BLaER1 (cell line): ENCODE measurements at regions not wholly inside any gene's neighbourhood (a gene's known extent, or its start where the extent isn't known, plus 50 kb on each side); places are given as distances from the start of the nearest gene placed in this dataset.
"Not testable (repeated sequence)": the region's sequence is repeated elsewhere in the genome, so short reads cannot be mapped to it uniquely, and the experiment has no call there.

Experiments used
- H3K27ac ChIP-seq: shearing (Covaris generic); formaldehyde crosslinking; 2 replicates; pipeline ENCODE4 v1.8.1; 2022
- H3K27me3 ChIP-seq: shearing (Covaris generic); formaldehyde crosslinking; 2 replicates; pipeline ENCODE4 v1.8.1; 2022
- H3K36me3 ChIP-seq: shearing (Covaris generic); formaldehyde crosslinking; 2 replicates; pipeline ENCODE4 v1.8.1; 2022
- H3K4me1 ChIP-seq: shearing (Covaris generic); formaldehyde crosslinking; 2 replicates; pipeline ENCODE4 v1.8.1; 2022
- H3K4me2 ChIP-seq: shearing (Covaris generic); formaldehyde crosslinking; 2 replicates; pipeline ENCODE4 v1.8.1; 2022
- H3K4me3 ChIP-seq: shearing (Covaris generic); formaldehyde crosslinking; 2 replicates; pipeline ENCODE4 v1.8.1; 2022
- H3K9ac ChIP-seq: shearing (Covaris generic); formaldehyde crosslinking; 2 replicates; pipeline ENCODE4 v1.8.1; 2022
- H3K9me3 ChIP-seq: shearing (Covaris generic); formaldehyde crosslinking; 2 replicates; pipeline ENCODE4 v1.8.1; 2022
- H4K20me1 ChIP-seq: shearing (Covaris generic); formaldehyde crosslinking; 2 replicates; pipeline ENCODE4 v1.8.1; 2022
- Cebpa-rat ChIP-seq: shearing (Covaris generic); IDR thresholded peaks from 2 replicates; pipeline ENCODE4 v1.8.1; 2022

GRCh38 chr13:86906127-86906874, 764.9 kb upstream of the SLITRK5 start:
- Histone ChIP-seq H3K27me3 (no peaks in the 10 kb centered on the region), H3K36me3 (no peaks in the 10 kb centered on the region), H3K4me2 (no peak overlapping the region), H3K9me3 (no peaks in the 10 kb centered on the region), H3K4me3 (no peak overlapping the region), H3K27ac (no peak overlapping the region), H3K4me1 (no peaks in the 10 kb centered on the region), H3K9ac (no peak overlapping the region), H4K20me1 (no peaks in the 10 kb centered on the region)
- TF ChIP-seq Cebpa-rat: no peak

GRCh38 chr13:86907156-86907555, 764.0 kb upstream of the SLITRK5 start:
- Histone ChIP-seq H3K4me1 (no peaks in the 10 kb centered on the region), H3K9ac (no peak overlapping the region), H3K36me3 (no peaks in the 10 kb centered on the region), H4K20me1 (no peaks in the 10 kb centered on the region), H3K27ac (no peak overlapping the region), H3K4me3 (no peak overlapping the region), H3K9me3 (no peaks in the 10 kb centered on the region), H3K4me2 (no peak overlapping the region), H3K27me3 (no peaks in the 10 kb centered on the region)
- TF ChIP-seq Cebpa-rat: no peak

GRCh38 chr13:86909318-86909717, 761.9 kb upstream of the SLITRK5 start:
- Histone ChIP-seq H3K4me2 (no peak overlapping the region), H3K4me1 (no peaks in the 10 kb centered on the region), H3K27me3 (no peaks in the 10 kb centered on the region), H3K9ac (no peak overlapping the region), H3K27ac (no peak overlapping the region), H4K20me1 (no peaks in the 10 kb centered on the region), H3K9me3 (no peaks in the 10 kb centered on the region), H3K4me3 (no peak overlapping the region), H3K36me3 (no peaks in the 10 kb centered on the region)
- TF ChIP-seq Cebpa-rat: no peak

GRCh38 chr13:86914757-86915156, 756.4 kb upstream of the SLITRK5 start:
- H3K36me3 ChIP-seq: no peaks in the 10 kb centered on the region

GRCh38 chr13:86917438-86917837, 753.7 kb upstream of the SLITRK5 start:
- not testable (repeated sequence) for H4K20me1 ChIP-seq, H3K4me2 ChIP-seq, H3K9me3 ChIP-seq, H3K27ac ChIP-seq, H3K36me3 ChIP-seq, H3K4me3 ChIP-seq, H3K27me3 ChIP-seq, H3K4me1 ChIP-seq, H3K9ac ChIP-seq

More at GRCh38 chr13:86914757-86915156, 756.4 kb upstream of the SLITRK5 start:
- no peaks in the 10 kb centered on the region for H3K9me3 ChIP-seq
- no peak for TF ChIP-seq Cebpa-rat
- no peak overlapping the region for H3K4me2 ChIP-seq
- H4K20me1 ChIP-seq: no peaks in the 10 kb centered on the region
- H3K4me3 ChIP-seq: no peak overlapping the region
- H3K27me3 ChIP-seq: no peaks in the 10 kb centered on the region
- H3K9ac ChIP-seq: no peak overlapping the region
- no peaks in the 10 kb centered on the region for H3K4me1 ChIP-seq
- no peak overlapping the region for H3K27ac ChIP-seq

- H3K36me3 ChIP-seq: no peaks in the 10 kb centered on the region
- no peaks in the 10 kb centered on the region for H3K4me1 ChIP-seq
- no peak overlapping the region for H3K4me2 ChIP-seq
- no peak overlapping the region for H3K4me3 ChIP-seq
- no peaks in the 10 kb centered on the region for H3K9me3 ChIP-seq
- H3K27ac ChIP-seq: no peak overlapping the region
- H3K27me3 ChIP-seq: no peaks in the 10 kb centered on the region
- no peak for TF ChIP-seq Cebpa-rat
- no peaks in the 10 kb centered on the region for H4K20me1 ChIP-seq
- H3K9ac ChIP-seq: no peak overlapping the region
These were observed 752.5 kb upstream of the SLITRK5 start for GRCh38 chr13:86918682-86919081.

- H3K27ac ChIP-seq: no peak overlapping the region
- no peak overlapping the region for H3K9ac ChIP-seq
- no peak overlapping the region for H3K4me3 ChIP-seq
- no peaks in the 10 kb centered on the region for H3K36me3 ChIP-seq
- no peaks in the 10 kb centered on the region for H3K9me3 ChIP-seq
- H3K4me2 ChIP-seq: no peak overlapping the region
- H3K4me1 ChIP-seq: no peaks in the 10 kb centered on the region
- H3K27me3 ChIP-seq: no peaks in the 10 kb centered on the region
- no peaks in the 10 kb centered on the region for H4K20me1 ChIP-seq
- TF ChIP-seq Cebpa-rat: no peak
These were observed 750.2 kb upstream of the SLITRK5 start for GRCh38 chr13:86920961-86921360.

GRCh38 chr13:86922936-86923335, 748.2 kb upstream of the SLITRK5 start:
- Histone ChIP-seq H3K36me3 (no peaks in the 10 kb centered on the region), H3K27ac (no peak overlapping the region), H3K4me3 (no peak overlapping the region), H3K27me3 (no peaks in the 10 kb centered on the region), H3K4me2 (no peak overlapping the region), H3K9me3 (no peaks in the 10 kb centered on the region), H3K9ac (no peak overlapping the region), H3K4me1 (no peaks in the 10 kb centered on the region), H4K20me1 (no peaks in the 10 kb centered on the region)
- no peak for TF ChIP-seq Cebpa-rat

- not testable (repeated sequence) for H3K27me3 ChIP-seq
These were observed 744.3 kb upstream of the SLITRK5 start for GRCh38 chr13:86926916-86927315.

GRCh38 chr13:86932776-86933334, 738.3 kb upstream of the SLITRK5 start:
- Histone ChIP-seq H4K20me1 (no peaks in the 10 kb centered on the region), H3K4me2 (no peak overlapping the region), H3K27me3 (no peaks in the 10 kb centered on the region), H3K9me3 (no peaks in the 10 kb centered on the region), H3K36me3 (no peaks in the 10 kb centered on the region), H3K4me1 (no peaks in the 10 kb centered on the region), H3K9ac (no peak overlapping the region), H3K27ac (no peak overlapping the region), H3K4me3 (no peak overlapping the region)
- no peak for TF ChIP-seq Cebpa-rat

More at GRCh38 chr13:86926916-86927315, 744.3 kb upstream of the SLITRK5 start:
- not testable (repeated sequence) for H3K27ac ChIP-seq, H3K36me3 ChIP-seq, H3K4me2 ChIP-seq, H3K9me3 ChIP-seq, H4K20me1 ChIP-seq, H3K4me3 ChIP-seq, H3K4me1 ChIP-seq, H3K9ac ChIP-seq

GRCh38 chr13:86933676-86934075, 737.5 kb upstream of the SLITRK5 start:
- Histone ChIP-seq H3K27me3 (no peaks in the 10 kb centered on the region), H3K27ac (no peak overlapping the region), H3K36me3 (no peaks in the 10 kb centered on the region), H3K9me3 (no peaks in the 10 kb centered on the region), H3K4me2 (no peak overlapping the region), H4K20me1 (no peaks in the 10 kb centered on the region), H3K4me3 (no peak overlapping the region), H3K9ac (no peak overlapping the region), H3K4me1 (no peaks in the 10 kb centered on the region)
- TF ChIP-seq Cebpa-rat: no peak
